ENCODE measurements at regions not wholly inside any gene's neighbourhood (a gene's known extent, or its start where the extent isn't known, plus 50 kb on each side); places are given as distances from the start of the nearest gene placed in this dataset.

- no peaks in the 10 kb centered on the region for H3K9me3 Mint-ChIP-seq
- Histone ChIP-seq H3K27ac (ENCODE audit: low read length) (no peak overlapping the region), H3K27me3 (replicated peaks in 1 of 2; ENCODE audit: control insufficient read depth in 2 of 2, extremely low read depth in 1 of 2, insufficient read depth in 2 of 2, low read length in 1 of 2) (peaks cover 0 to 21% of the 10 kb centered on the region in 2 experiments), H3K36me3 (ENCODE audit: control insufficient read depth in 2 of 2, extremely low read depth in 1 of 2, insufficient read depth in 1 of 2, low read length in 1 of 2) (no peaks in the 10 kb centered on the region), H3K4me1 (ENCODE audit: control insufficient read depth in 1 of 2, extremely low read depth in 1 of 2, insufficient read depth in 2 of 2, low read length in 2 of 2) (no peaks in the 10 kb centered on the region), H3K9me3 (no peaks in the 10 kb centered on the region), H3K4me3 (ENCODE audit: control insufficient read depth in 1 of 2, extremely low read depth in 1 of 2, low read length in 1 of 2) (no peak overlapping the region)
- ChIA-PET POLR2A (no interaction called here), CTCF (no interaction called here)
- WGBS (ENCODE audit: insufficient coverage), result 95% methylated on average over 9 of the region's 12 CpGs
- peaks cover 8 to 11% of the 10 kb centered on the region in 2 donors for H3K27me3 Mint-ChIP-seq
- H3K4me1 Mint-ChIP-seq, result no peaks in the 10 kb centered on the region
- ATAC-seq (replicated peaks in 1 of 4) (no peak), DNase-seq (no peak)
- H3K36me3 Mint-ChIP-seq, result no peaks in the 10 kb centered on the region
- H3K27ac Mint-ChIP-seq, result no peak overlapping the region
- no peak overlapping the region for H3K4me3 Mint-ChIP-seq
These were observed 351.9 kb downstream of the C16orf95 start for GRCh38 chr16:86965331-86965730.

GRCh38 chr16:86965840-86966550, 351.2 kb downstream of the C16orf95 start:
- DNase-seq (no peak), ATAC-seq (replicated peaks in 1 of 4) (no peak)
- Mint-ChIP-seq H3K36me3 (no peaks in the 10 kb centered on the region), H3K9me3 (no peaks in the 10 kb centered on the region), H3K4me3 (no peak overlapping the region), H3K4me1 (no peaks in the 10 kb centered on the region), H3K27ac (no peak overlapping the region), H3K27me3 (peaks cover 5 to 11% of the 10 kb centered on the region in 2 donors)
- Histone ChIP-seq H3K27ac (ENCODE audit: low read length) (no peak overlapping the region), H3K4me1 (ENCODE audit: control insufficient read depth in 1 of 2, extremely low read depth in 1 of 2, insufficient read depth in 2 of 2, low read length in 2 of 2) (no peaks in the 10 kb centered on the region), H3K4me3 (ENCODE audit: control insufficient read depth in 1 of 2, extremely low read depth in 1 of 2, low read length in 1 of 2) (no peak overlapping the region), H3K27me3 (replicated peaks in 1 of 2; ENCODE audit: control insufficient read depth in 2 of 2, extremely low read depth in 1 of 2, insufficient read depth in 2 of 2, low read length in 1 of 2) (peaks cover 0 to 24% of the 10 kb centered on the region in 2 experiments), H3K9me3 (no peaks in the 10 kb centered on the region), H3K36me3 (ENCODE audit: control insufficient read depth in 2 of 2, extremely low read depth in 1 of 2, insufficient read depth in 1 of 2, low read length in 1 of 2) (no peaks in the 10 kb centered on the region)
- WGBS (ENCODE audit: insufficient coverage), result 62% methylated on average over 10 of the region's 13 CpGs
- CTCF ChIA-PET, result no interaction called here
- POLR2A ChIA-PET, result no interaction called here

GRCh38 chr16:86966777-86967176, 350.4 kb downstream of the C16orf95 start:
- Histone ChIP-seq H3K4me3 (ENCODE audit: control insufficient read depth in 1 of 2, extremely low read depth in 1 of 2, low read length in 1 of 2) (no peak overlapping the region), H3K4me1 (ENCODE audit: control insufficient read depth in 1 of 2, extremely low read depth in 1 of 2, insufficient read depth in 2 of 2, low read length in 2 of 2) (no peaks in the 10 kb centered on the region), H3K27ac (ENCODE audit: low read length) (no peak overlapping the region), H3K36me3 (ENCODE audit: control insufficient read depth in 2 of 2, extremely low read depth in 1 of 2, insufficient read depth in 1 of 2, low read length in 1 of 2) (no peaks in the 10 kb centered on the region), H3K27me3 (replicated peaks in 1 of 2; ENCODE audit: control insufficient read depth in 2 of 2, extremely low read depth in 1 of 2, insufficient read depth in 2 of 2, low read length in 1 of 2) (peaks cover 0 to 26% of the 10 kb centered on the region in 2 experiments), H3K9me3 (no peaks in the 10 kb centered on the region)
- ATAC-seq (replicated peaks in 1 of 4) (no peak), DNase-seq (no peak)
- no peaks in the 10 kb centered on the region for H3K4me1 Mint-ChIP-seq
- H3K36me3 Mint-ChIP-seq, result no peaks in the 10 kb centered on the region
- WGBS (ENCODE audit: insufficient coverage), result 67% methylated on average over 3 of the region's 11 CpGs
- no peaks in the 10 kb centered on the region for H3K9me3 Mint-ChIP-seq
- H3K27ac Mint-ChIP-seq, result no peak overlapping the region
- H3K4me3 Mint-ChIP-seq, result no peak overlapping the region
- ChIA-PET CTCF (no interaction called here), POLR2A (no interaction called here)
- peaks cover 6 to 9% of the 10 kb centered on the region in 2 donors for H3K27me3 Mint-ChIP-seq

DNA sequence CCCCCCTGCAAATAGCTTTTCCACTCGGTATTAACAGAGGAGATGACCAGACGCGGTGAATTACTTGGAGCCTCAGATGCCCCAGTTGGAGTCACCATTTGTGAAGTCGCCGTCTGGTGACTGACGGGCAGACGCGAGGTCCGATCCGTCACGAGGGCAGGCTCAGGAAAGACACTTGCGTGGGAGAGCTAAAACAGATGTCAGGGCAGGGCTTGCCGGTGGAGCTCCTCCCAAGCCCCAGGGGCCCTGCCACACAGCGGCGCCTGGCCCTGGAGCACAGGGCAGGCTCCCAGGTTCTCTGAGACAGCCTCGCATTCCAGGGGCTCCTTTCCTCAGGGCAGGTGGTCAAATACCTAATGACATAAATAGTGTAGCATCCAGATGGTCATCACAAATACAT, 348.3 kb downstream of the C16orf95 start:
- Histone ChIP-seq H3K36me3 (ENCODE audit: control insufficient read depth in 2 of 2, extremely low read depth in 1 of 2, insufficient read depth in 1 of 2, low read length in 1 of 2) (no peaks in the 10 kb centered on the region), H3K4me1 (ENCODE audit: control insufficient read depth in 1 of 2, extremely low read depth in 1 of 2, insufficient read depth in 2 of 2, low read length in 2 of 2) (no peaks in the 10 kb centered on the region), H3K9me3 (no peaks in the 10 kb centered on the region), H3K27me3 (replicated peaks in 1 of 2; ENCODE audit: control insufficient read depth in 2 of 2, extremely low read depth in 1 of 2, insufficient read depth in 2 of 2, low read length in 1 of 2) (peaks cover 0 to 26% of the 10 kb centered on the region in 2 experiments), H3K27ac (ENCODE audit: low read length) (no peak overlapping the region), H3K4me3 (ENCODE audit: control insufficient read depth in 1 of 2, extremely low read depth in 1 of 2, low read length in 1 of 2) (no peak overlapping the region)
- WGBS (ENCODE audit: insufficient coverage), result 94% methylated on average over 13 of the region's 16 CpGs
- POLR2A ChIA-PET, result no interaction called here
- Mint-ChIP-seq H3K9me3 (peaks cover 0 to 6% (median 0%) of the 10 kb centered on the region in 3 donors), H3K4me1 (no peaks in the 10 kb centered on the region), H3K27me3 (peaks cover 7 to 12% of the 10 kb centered on the region in 2 donors), H3K36me3 (no peaks in the 10 kb centered on the region), H3K27ac (no peak overlapping the region), H3K4me3 (no peak overlapping the region)
- ATAC-seq (replicated peaks in 1 of 4) (no peak), DNase-seq (no peak)
- CTCF ChIA-PET, result no interaction called here

DNA sequence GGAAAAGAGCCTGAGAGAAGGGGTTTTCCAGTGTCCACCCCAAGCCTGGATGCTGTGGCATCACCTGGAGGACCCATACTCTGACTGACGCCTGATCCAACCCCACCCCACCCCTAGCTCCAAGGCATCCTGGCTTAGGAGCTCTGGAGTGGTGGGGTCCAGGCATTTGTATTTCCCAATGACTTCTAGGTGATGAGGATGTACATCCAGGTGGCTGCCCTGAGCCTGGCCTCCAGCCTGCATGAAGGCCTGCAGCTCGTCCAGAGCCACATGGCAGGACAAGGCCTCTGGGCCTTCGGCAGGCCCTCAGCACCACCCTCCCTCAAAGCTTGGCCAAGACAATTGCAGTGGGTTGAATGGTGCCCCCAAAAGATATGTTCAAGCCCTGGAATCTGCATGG, 347.5 kb downstream of the C16orf95 start:
- ATAC-seq (replicated peaks in 1 of 4) (no peak), DNase-seq (no peak)
- H3K27me3 ChIP-seq (replicated peaks in 1 of 2; ENCODE audit: control insufficient read depth in 2 of 2, extremely low read depth in 1 of 2, insufficient read depth in 2 of 2, low read length in 1 of 2), result peaks cover 0 to 25% of the 10 kb centered on the region in 2 experiments
- no peak overlapping the region for H3K27ac ChIP-seq (ENCODE audit: low read length)
- Mint-ChIP-seq H3K27me3 (peaks cover 6 to 12% of the 10 kb centered on the region in 2 donors), H3K9me3 (peaks cover 0 to 6% (median 0%) of the 10 kb centered on the region in 3 donors), H3K4me1 (no peaks in the 10 kb centered on the region), H3K36me3 (no peaks in the 10 kb centered on the region), H3K4me3 (no peak overlapping the region), H3K27ac (no peak overlapping the region)
- POLR2A ChIA-PET, result no interaction called here
- no peaks in the 10 kb centered on the region for H3K36me3 ChIP-seq (ENCODE audit: control insufficient read depth in 2 of 2, extremely low read depth in 1 of 2, insufficient read depth in 1 of 2, low read length in 1 of 2)
- H3K9me3 ChIP-seq, result no peaks in the 10 kb centered on the region
- H3K4me3 ChIP-seq (ENCODE audit: control insufficient read depth in 1 of 2, extremely low read depth in 1 of 2, low read length in 1 of 2), result no peak overlapping the region
- CTCF ChIA-PET, result no interaction called here
- 60% methylated on average over 1 of the region's 3 CpGs for WGBS (ENCODE audit: insufficient coverage)
- H3K4me1 ChIP-seq (ENCODE audit: control insufficient read depth in 1 of 2, extremely low read depth in 1 of 2, insufficient read depth in 2 of 2, low read length in 2 of 2), result no peaks in the 10 kb centered on the region

GRCh38 chr16:86970279-86970678, 346.9 kb downstream of the C16orf95 start:
- no peak overlapping the region for H3K4me3 ChIP-seq (ENCODE audit: control insufficient read depth in 1 of 2, extremely low read depth in 1 of 2, low read length in 1 of 2)
- Mint-ChIP-seq H3K4me1 (no peaks in the 10 kb centered on the region), H3K27ac (no peak overlapping the region), H3K27me3 (peaks cover 6 to 12% of the 10 kb centered on the region in 2 donors), H3K9me3 (peaks cover 0 to 6% (median 0%) of the 10 kb centered on the region in 3 donors), H3K36me3 (no peaks in the 10 kb centered on the region), H3K4me3 (no peak overlapping the region)
- H3K36me3 ChIP-seq (ENCODE audit: control insufficient read depth in 2 of 2, extremely low read depth in 1 of 2, insufficient read depth in 1 of 2, low read length in 1 of 2), result no peaks in the 10 kb centered on the region
- POLR2A ChIA-PET, result no interaction called here
- CTCF ChIA-PET, result no interaction called here
- no peaks in the 10 kb centered on the region for H3K4me1 ChIP-seq (ENCODE audit: control insufficient read depth in 1 of 2, extremely low read depth in 1 of 2, insufficient read depth in 2 of 2, low read length in 2 of 2)
- H3K9me3 ChIP-seq, result no peaks in the 10 kb centered on the region
- DNase-seq, result no peak
- peaks cover 0 to 25% of the 10 kb centered on the region in 2 experiments for H3K27me3 ChIP-seq (replicated peaks in 1 of 2; ENCODE audit: control insufficient read depth in 2 of 2, extremely low read depth in 1 of 2, insufficient read depth in 2 of 2, low read length in 1 of 2)
- 60% methylated on average over 1 of the region's 6 CpGs for WGBS (ENCODE audit: insufficient coverage)
- H3K27ac ChIP-seq (ENCODE audit: low read length), result no peak overlapping the region
- no peak for ATAC-seq (replicated peaks in 1 of 4)

DNA sequence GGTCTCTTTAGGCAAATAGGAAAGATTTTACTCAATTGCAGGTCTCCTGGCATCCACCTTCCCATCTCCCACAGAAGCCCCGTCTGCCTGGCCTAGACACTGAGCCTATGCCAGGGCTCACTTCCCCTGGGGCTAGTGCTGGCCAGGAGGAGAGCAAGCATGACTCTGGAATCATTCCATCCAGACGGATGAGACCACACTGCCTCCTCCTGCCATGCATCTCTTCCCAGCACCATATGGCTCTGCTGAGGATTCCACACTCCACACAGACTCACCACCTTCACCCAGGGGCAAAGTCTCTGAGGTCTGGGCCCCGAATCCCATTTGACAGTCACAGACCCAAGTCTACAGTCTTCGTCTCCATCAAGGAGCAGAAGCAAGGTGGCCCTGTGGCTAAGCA, 346.5 kb downstream of the C16orf95 start:
- H3K4me1 ChIP-seq (ENCODE audit: control insufficient read depth in 1 of 2, extremely low read depth in 1 of 2, insufficient read depth in 2 of 2, low read length in 2 of 2), result no peaks in the 10 kb centered on the region
- H3K27ac ChIP-seq (ENCODE audit: low read length), result no peak overlapping the region
- Mint-ChIP-seq H3K4me3 (no peak overlapping the region), H3K27me3 (peaks cover 5 to 12% of the 10 kb centered on the region in 2 donors), H3K9me3 (peaks cover 0 to 6% (median 0%) of the 10 kb centered on the region in 3 donors), H3K36me3 (no peaks in the 10 kb centered on the region), H3K4me1 (no peaks in the 10 kb centered on the region), H3K27ac (no peak overlapping the region)
- peaks cover 0 to 25% of the 10 kb centered on the region in 2 experiments for H3K27me3 ChIP-seq (replicated peaks in 1 of 2; ENCODE audit: control insufficient read depth in 2 of 2, extremely low read depth in 1 of 2, insufficient read depth in 2 of 2, low read length in 1 of 2)
- no peaks in the 10 kb centered on the region for H3K9me3 ChIP-seq
- ChIA-PET CTCF (no interaction called here), POLR2A (no interaction called here)
- DNase-seq (no peak), ATAC-seq (replicated peaks in 1 of 4) (no peak)
- H3K36me3 ChIP-seq (ENCODE audit: control insufficient read depth in 2 of 2, extremely low read depth in 1 of 2, insufficient read depth in 1 of 2, low read length in 1 of 2), result no peaks in the 10 kb centered on the region
- 60% methylated on average over 3 of the region's 4 CpGs for WGBS (ENCODE audit: insufficient coverage)
- no peak overlapping the region for H3K4me3 ChIP-seq (ENCODE audit: control insufficient read depth in 1 of 2, extremely low read depth in 1 of 2, low read length in 1 of 2)

Data from T-cell (primary cell).